Loucy (cell line): ENCODE measurements at regions not wholly inside any gene's neighbourhood (a gene's known extent, or its start where the extent isn't known, plus 50 kb on each side); places are given as distances from the start of the nearest gene placed in this dataset.

ENCODE experiments used
- H2AFZ ChIP-seq: fragments of 200-600 bp; sonication (generic); 2 replicates; pipeline ENCODE4 v1.6.0; 2016; ENCODE audit warnings: antibody characterized with exemption, mild to moderate bottlenecking, low read length, moderate library complexity
- H3F3A ChIP-seq: fragments of 200-600 bp; 2 replicates; pipeline ENCODE4 v1.6.0; 2016; ENCODE audit warnings: antibody characterized with exemption, low read depth, mild to moderate bottlenecking
- H3K27me3 ChIP-seq: fragments of 200-600 bp; sonication (generic); 2 replicates; pipeline ENCODE4 v1.6.1; 2014; ENCODE audit warnings: low read length, mild to moderate bottlenecking; ENCODE audit not compliant: insufficient read depth, poor library complexity, severe bottlenecking
- H3K36me3 ChIP-seq: fragments of 200-600 bp; sonication (generic); 2 replicates; pipeline ENCODE4 v1.6.1; 2016; ENCODE audit warnings: low read length; ENCODE audit not compliant: insufficient read depth
- H3K4me1 ChIP-seq: fragments of 200-600 bp; sonication (generic); 2 replicates; pipeline ENCODE4 v1.5.1; 2014; ENCODE audit warnings: low read length, mild to moderate bottlenecking; ENCODE audit not compliant: insufficient read depth, poor library complexity, severe bottlenecking
- H3K4me2 ChIP-seq: fragments of 200-600 bp; sonication (generic); 2 replicates; pipeline ENCODE4 v1.6.0; 2014; ENCODE audit warnings: antibody characterized with exemption, low read length, low read depth, mild to moderate bottlenecking; ENCODE audit not compliant: poor library complexity, severe bottlenecking
- H3K4me3 ChIP-seq: fragments of 200-600 bp; sonication (generic); 2 replicates; pipeline ENCODE4 v1.5.1; 2014; ENCODE audit warnings: low read length, mild to moderate bottlenecking, mixed read lengths; ENCODE audit not compliant: poor library complexity, severe bottlenecking
- H3K79me2 ChIP-seq: fragments of 200-600 bp; sonication (generic); 2 replicates; pipeline ENCODE4 v1.6.1; 2014; ENCODE audit warnings: low read length; ENCODE audit not compliant: insufficient read depth
- H3K9ac ChIP-seq: fragments of 200-600 bp; sonication (generic); 2 replicates; pipeline ENCODE4 v1.6.0; 2014; ENCODE audit warnings: mild to moderate bottlenecking, low read depth, low read length, moderate library complexity; ENCODE audit not compliant: poor library complexity, severe bottlenecking
- H3K9me2 ChIP-seq: fragments of 200-600 bp; sonication (generic); replicated peaks from 2 replicates; pipeline ENCODE4 v1.6.1; 2016; ENCODE audit warnings: low read depth, low read length, mixed read lengths
- H3K9me3 ChIP-seq: fragments of 200-600 bp; sonication (generic); 2 replicates; pipeline ENCODE4 v1.6.1; 2014; ENCODE audit warnings: mild to moderate bottlenecking, antibody characterized with exemption, low read length, low read depth; ENCODE audit not compliant: insufficient read depth
- H4K20me1 ChIP-seq: fragments of 200-600 bp; sonication (generic); 2 replicates; pipeline ENCODE4 v1.6.0; 2014; ENCODE audit warnings: antibody characterized with exemption, low read length, mild to moderate bottlenecking; ENCODE audit not compliant: insufficient read depth, poor library complexity, severe bottlenecking
- EZH2phosphoT487 ChIP-seq: fragments of 200-600 bp; IDR thresholded peaks from 2 replicates; pipeline ENCODE4 v1.6.1; 2018; ENCODE audit warnings: antibody characterized with exemption, mild to moderate bottlenecking, moderate library complexity, borderline replicate concordance
- TF ChIP-seq, protein P1 (sequence below): fragments of 200-600 bp; sonication (generic); conservative IDR thresholded peaks from 2 replicates; pipeline ENCODE4 v1.5.1; 2014; ENCODE audit warnings: mild to moderate bottlenecking, antibody characterized with exemption, low read length

DNA sequence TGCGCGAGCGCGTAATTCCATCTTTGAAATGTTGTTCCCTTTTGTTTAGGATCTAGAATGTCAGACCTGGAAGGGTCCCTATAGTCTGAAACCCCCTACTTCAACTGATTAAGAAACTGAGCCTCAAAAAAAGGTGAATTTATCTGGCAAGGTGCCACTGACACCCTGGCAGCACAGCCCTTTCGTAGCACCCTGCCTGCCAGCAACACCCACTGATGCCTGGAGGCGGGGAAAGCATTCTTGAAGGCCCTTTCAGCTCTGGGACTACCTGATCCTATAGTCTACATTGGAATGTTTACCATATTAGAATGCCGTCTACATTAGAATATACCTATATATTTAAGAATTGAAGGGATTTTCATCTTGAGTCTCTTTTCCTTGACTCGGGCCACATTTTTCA is 542.3 kb downstream of the BUD13 start:
- no peak overlapping the region for H2AFZ ChIP-seq
- no peak for TF ChIP-seq EZH2phosphoT487
- TF ChIP-seq, protein P1, sequence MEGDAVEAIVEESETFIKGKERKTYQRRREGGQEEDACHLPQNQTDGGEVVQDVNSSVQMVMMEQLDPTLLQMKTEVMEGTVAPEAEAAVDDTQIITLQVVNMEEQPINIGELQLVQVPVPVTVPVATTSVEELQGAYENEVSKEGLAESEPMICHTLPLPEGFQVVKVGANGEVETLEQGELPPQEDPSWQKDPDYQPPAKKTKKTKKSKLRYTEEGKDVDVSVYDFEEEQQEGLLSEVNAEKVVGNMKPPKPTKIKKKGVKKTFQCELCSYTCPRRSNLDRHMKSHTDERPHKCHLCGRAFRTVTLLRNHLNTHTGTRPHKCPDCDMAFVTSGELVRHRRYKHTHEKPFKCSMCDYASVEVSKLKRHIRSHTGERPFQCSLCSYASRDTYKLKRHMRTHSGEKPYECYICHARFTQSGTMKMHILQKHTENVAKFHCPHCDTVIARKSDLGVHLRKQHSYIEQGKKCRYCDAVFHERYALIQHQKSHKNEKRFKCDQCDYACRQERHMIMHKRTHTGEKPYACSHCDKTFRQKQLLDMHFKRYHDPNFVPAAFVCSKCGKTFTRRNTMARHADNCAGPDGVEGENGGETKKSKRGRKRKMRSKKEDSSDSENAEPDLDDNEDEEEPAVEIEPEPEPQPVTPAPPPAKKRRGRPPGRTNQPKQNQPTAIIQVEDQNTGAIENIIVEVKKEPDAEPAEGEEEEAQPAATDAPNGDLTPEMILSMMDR, result no peak
- no peaks in the 10 kb centered on the region for H3F3A ChIP-seq
- H3K9me3 ChIP-seq, result no peaks in the 10 kb centered on the region
- H3K4me1 ChIP-seq, result no peaks in the 10 kb centered on the region
- H3K4me2 ChIP-seq, result no peak overlapping the region
- H3K9ac ChIP-seq, result no peak overlapping the region
- H3K9me2 ChIP-seq, result no peaks in the 10 kb centered on the region
- H3K79me2 ChIP-seq, result no peaks in the 10 kb centered on the region
- H4K20me1 ChIP-seq, result no peaks in the 10 kb centered on the region
- H3K27me3 ChIP-seq, result no peaks in the 10 kb centered on the region
- H3K4me3 ChIP-seq, result no peak overlapping the region
- H3K36me3 ChIP-seq, result no peaks in the 10 kb centered on the region

DNA sequence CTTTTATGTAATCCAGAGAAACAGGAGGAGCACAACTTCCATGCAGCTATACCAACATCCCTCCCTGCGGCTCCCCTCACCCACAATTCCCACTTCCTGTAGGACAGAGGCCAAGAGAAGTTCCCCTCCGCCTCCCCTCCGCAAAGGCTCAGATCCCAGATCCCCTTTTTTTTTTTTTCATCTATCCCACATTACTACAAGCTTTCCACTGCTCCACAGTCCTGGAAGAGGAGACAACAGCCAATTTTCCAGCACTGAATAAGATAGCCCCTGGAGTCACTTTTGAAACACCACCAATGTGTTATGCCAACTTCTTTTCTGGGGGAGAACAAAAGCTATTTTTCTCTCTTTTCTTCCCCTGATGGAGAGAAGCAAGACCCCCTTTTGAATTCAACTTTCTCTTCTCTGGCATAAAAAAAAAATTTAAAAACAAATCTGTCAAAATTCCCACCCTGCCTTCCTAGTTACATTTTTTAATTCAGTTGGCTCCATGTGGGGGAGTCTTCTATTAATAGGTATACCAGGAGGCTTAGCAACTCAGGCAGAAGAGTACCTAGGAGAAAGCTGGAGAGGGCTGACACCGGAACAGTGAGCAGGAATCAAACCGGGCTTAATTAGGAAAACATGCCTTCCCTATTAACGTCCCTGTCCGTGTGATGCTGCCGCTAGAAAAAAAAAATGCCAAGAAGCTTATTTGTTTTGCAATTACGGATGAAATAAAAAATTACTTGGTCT is 543.4 kb downstream of the BUD13 start:
- Histone ChIP-seq H3K9ac (no peak overlapping the region), H4K20me1 (no peaks in the 10 kb centered on the region), H3K36me3 (no peaks in the 10 kb centered on the region), H3K27me3 (no peaks in the 10 kb centered on the region), H3K9me3 (no peaks in the 10 kb centered on the region), H3K79me2 (no peaks in the 10 kb centered on the region), H3F3A (no peaks in the 10 kb centered on the region), H3K4me1 (no peaks in the 10 kb centered on the region), H3K4me3 (no peak overlapping the region), H2AFZ (no peak overlapping the region), H3K4me2 (no peak overlapping the region), H3K9me2 (no peaks in the 10 kb centered on the region)
- TF ChIP-seq EZH2phosphoT487, result no peak
- TF ChIP-seq, protein P1, result no peak

DNA sequence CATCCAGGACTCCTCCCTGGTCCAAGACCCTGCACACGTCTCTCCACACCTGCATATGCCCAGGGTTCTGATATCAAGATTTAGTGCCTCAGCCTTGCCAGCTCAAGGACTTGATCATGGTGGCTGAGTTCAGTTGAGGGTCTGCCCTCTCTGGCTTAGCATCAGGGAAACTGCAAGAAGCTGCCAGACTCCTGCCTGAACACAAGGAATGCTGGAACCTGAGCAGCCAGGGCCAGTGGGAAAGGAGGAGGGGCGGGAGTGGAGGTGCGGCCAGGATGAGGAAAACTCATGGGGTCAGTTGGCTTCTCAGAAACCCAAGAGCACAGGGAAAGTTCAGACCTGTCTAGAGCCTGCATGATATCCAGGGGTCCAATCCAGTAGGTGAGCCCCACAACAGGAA is 546.1 kb downstream of the BUD13 start:
- TF ChIP-seq EZH2phosphoT487, result no peak
- TF ChIP-seq, protein P1, result no peak

More for the DNA sequence above, 546.1 kb downstream of the BUD13 start:
- H3K36me3 ChIP-seq, result no peaks in the 10 kb centered on the region
- H3K9me2 ChIP-seq, result no peaks in the 10 kb centered on the region
- H3K4me2 ChIP-seq, result no peak overlapping the region
- H3K27me3 ChIP-seq, result no peaks in the 10 kb centered on the region
- H3K4me1 ChIP-seq, result no peaks in the 10 kb centered on the region
- no peaks in the 10 kb centered on the region for H3K79me2 ChIP-seq
- H3K9ac ChIP-seq, result no peak overlapping the region
- no peaks in the 10 kb centered on the region for H3K9me3 ChIP-seq
- no peaks in the 10 kb centered on the region for H3F3A ChIP-seq
- no peak overlapping the region for H2AFZ ChIP-seq
- no peak overlapping the region for H3K4me3 ChIP-seq
- H4K20me1 ChIP-seq, result no peaks in the 10 kb centered on the region
